Stomach (tissue), 8 donors: ENCODE measurements at regions not wholly inside any gene's neighbourhood (a gene's known extent, or its start where the extent isn't known, plus 50 kb on each side); places are given as distances from the start of the nearest gene placed in this dataset.
A peak's percentile ranks its signal among the peaks of the same experiment; 100 is the strongest.

ENCODE experiments used
- DNase-seq, 2 donors: peaks; one replicate each; pipeline versions ENCODE4 v3.0.0 to v3.0.0-alpha.2; 2013 to 2019
- H3K27ac ChIP-seq, 5 donors: fragments of 200-600 bp in 4 of 5; sonication (generic) in 4 of 5; one replicate each; pipeline ENCODE4 v1.5.1; 2013 to 2019; ENCODE audit warnings: mild to moderate bottlenecking in 1 of 5, moderate library complexity in 1 of 5
- H3K27me3 ChIP-seq, 3 donors: fragments of 200-600 bp; sonication (generic); one replicate each; pipeline ENCODE4 v1.5.1; 2017 to 2019; ENCODE audit warnings: mixed run types in 1 of 3
- H3K36me3 ChIP-seq, 4 donors: fragments of 200-600 bp; sonication (generic); 1 replicate in 3 of 4; 2 replicates in 1 of 4; pipeline ENCODE4 v1.5.1; 2016 to 2019
- H3K4me1 ChIP-seq, 4 donors: fragments of 200-600 bp; sonication (generic); one replicate each; pipeline ENCODE4 v1.5.1; 2016 to 2019
- H3K4me3 ChIP-seq, 4 donors: fragments of 200-600 bp; sonication (generic) in 3 of 4; one replicate each; pipeline ENCODE4 v1.5.1; 2016 to 2019; ENCODE audit warnings: mild to moderate bottlenecking in 1 of 4
- H3K9me3 ChIP-seq, 4 donors: fragments of 200-600 bp; sonication (generic); one replicate each; pipeline ENCODE4 v1.5.1; 2016 to 2019
- EP300 ChIP-seq: sonication (generic); formaldehyde crosslinking; IDR thresholded peaks from one replicate; pipeline ENCODE4 v1.6.1; 2017; ENCODE audit warnings: antibody characterized with exemption
- POLR2A ChIP-seq, 4 donors: fragments of 450-650 bp; IDR thresholded peaks; one replicate each; pipeline ENCODE4 v1.6.1; 2016; ENCODE audit warnings: antibody characterized with exemption in 4 of 4, control low read depth in 2 of 4, mild to moderate bottlenecking in 1 of 4, moderate library complexity in 1 of 4
- POLR2AphosphoS5 ChIP-seq, 3 donors: sonication (generic); formaldehyde crosslinking; IDR thresholded peaks; one replicate each; pipeline ENCODE4 v1.6.1; 2016; ENCODE audit warnings: antibody characterized with exemption in 3 of 3
- WGBS, 5 donors: extraction: QIAGEN DNeasy Blood & Tissue Kit in 3 of 5; methylation state at CpG; one replicate each; pipeline versions ENCODE4 v1.1.5 to v1.1.7; 2013 to 2018; 5-methylcytosine and 5-hydroxymethylcytosine counted together
- intact Hi-C: fragments of 100-400 bp; cut with DNase I; formaldehyde crosslinking; loops from one replicate; pipeline ENCODE4 v1.15.1; 2023; ENCODE audit warnings: low total_unique reads
- TF ChIP-seq, protein P1 (sequence below), 7 experiments: fragments of 450-650 bp in 4 of 7; fragments of 200-600 bp in 3 of 7; sonication (generic) in 3 of 7; IDR thresholded peaks; one replicate each; pipeline ENCODE4 v1.5.1; 2016 to 2019; ENCODE audit warnings: antibody characterized with exemption in 7 of 7, control low read depth in 2 of 7, mild to moderate bottlenecking in 1 of 7
- donor health status: healthy with polysubstance abuse.
- donor health status: Bipolar disorder and iron deficiency.
- donor health status: healthy.

DNA sequence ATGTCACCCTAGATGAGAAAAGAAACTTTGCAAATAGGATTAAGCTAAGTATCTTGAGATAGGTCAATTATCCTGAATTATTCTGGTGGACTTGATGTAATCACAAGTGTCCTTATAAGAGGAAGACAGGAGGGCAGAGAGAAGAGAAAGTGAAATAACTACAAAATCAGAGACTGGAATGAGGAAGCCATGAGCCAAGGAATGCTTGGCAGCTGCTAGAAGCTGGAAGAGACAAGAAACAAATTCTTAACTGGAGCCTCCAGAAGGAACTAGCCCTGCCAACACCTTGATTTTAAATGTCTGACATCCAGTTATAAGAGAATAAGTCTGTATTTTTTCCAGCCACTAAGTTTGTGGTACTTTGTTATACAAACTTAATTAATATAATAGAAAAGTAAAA is 480.0 kb downstream of the NR2F1-AS1 start:
- no peaks in the 10 kb centered on the region for H3K9me3 ChIP-seq
- DNase-seq = no peak
- H3K27me3 ChIP-seq = no peaks in the 10 kb centered on the region
- intact Hi-C loops = no loop called here
- H3K36me3 ChIP-seq = no peaks in the 10 kb centered on the region
- TF ChIP-seq POLR2A (IDR thresholded peaks at IDR 0.05) (no peak), EP300 (no peak), POLR2AphosphoS5 (IDR thresholded peaks at IDR 0.05) (no peak)
- TF ChIP-seq, protein P1, sequence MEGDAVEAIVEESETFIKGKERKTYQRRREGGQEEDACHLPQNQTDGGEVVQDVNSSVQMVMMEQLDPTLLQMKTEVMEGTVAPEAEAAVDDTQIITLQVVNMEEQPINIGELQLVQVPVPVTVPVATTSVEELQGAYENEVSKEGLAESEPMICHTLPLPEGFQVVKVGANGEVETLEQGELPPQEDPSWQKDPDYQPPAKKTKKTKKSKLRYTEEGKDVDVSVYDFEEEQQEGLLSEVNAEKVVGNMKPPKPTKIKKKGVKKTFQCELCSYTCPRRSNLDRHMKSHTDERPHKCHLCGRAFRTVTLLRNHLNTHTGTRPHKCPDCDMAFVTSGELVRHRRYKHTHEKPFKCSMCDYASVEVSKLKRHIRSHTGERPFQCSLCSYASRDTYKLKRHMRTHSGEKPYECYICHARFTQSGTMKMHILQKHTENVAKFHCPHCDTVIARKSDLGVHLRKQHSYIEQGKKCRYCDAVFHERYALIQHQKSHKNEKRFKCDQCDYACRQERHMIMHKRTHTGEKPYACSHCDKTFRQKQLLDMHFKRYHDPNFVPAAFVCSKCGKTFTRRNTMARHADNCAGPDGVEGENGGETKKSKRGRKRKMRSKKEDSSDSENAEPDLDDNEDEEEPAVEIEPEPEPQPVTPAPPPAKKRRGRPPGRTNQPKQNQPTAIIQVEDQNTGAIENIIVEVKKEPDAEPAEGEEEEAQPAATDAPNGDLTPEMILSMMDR (IDR thresholded peaks at IDR 0.05) = no peak
- no peak overlapping the region for H3K27ac ChIP-seq
- H3K4me1 ChIP-seq = no peaks in the 10 kb centered on the region
- no peak overlapping the region for H3K4me3 ChIP-seq

DNA sequence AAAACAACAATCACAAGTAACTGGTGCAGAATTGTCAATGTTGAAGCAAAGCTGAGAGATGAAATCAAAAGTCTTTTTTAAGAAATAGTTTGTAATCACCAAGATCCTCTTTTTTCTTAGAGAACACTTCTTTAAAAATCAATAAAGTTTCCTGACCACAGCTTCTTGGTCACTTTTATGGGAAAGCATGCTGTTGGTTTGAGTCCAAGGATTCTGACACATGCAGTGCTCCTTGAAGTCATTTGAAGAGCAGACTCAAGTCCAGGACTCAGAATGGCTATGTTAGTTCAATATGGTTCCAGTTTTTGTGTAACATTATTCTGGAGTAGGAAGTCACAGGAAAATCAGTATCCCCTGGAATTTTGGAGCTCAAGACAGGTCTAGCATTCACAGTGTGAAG is 480.6 kb downstream of the NR2F1-AS1 start:
- intact Hi-C loops = no loop called here
- Histone ChIP-seq H3K27me3 (no peaks in the 10 kb centered on the region), H3K9me3 (no peaks in the 10 kb centered on the region), H3K27ac (no peak overlapping the region), H3K4me1 (no peaks in the 10 kb centered on the region), H3K4me3 (no peak overlapping the region), H3K36me3 (no peaks in the 10 kb centered on the region)
- no peak for DNase-seq
- TF ChIP-seq POLR2AphosphoS5 (IDR thresholded peaks at IDR 0.05) = no peak

DNA sequence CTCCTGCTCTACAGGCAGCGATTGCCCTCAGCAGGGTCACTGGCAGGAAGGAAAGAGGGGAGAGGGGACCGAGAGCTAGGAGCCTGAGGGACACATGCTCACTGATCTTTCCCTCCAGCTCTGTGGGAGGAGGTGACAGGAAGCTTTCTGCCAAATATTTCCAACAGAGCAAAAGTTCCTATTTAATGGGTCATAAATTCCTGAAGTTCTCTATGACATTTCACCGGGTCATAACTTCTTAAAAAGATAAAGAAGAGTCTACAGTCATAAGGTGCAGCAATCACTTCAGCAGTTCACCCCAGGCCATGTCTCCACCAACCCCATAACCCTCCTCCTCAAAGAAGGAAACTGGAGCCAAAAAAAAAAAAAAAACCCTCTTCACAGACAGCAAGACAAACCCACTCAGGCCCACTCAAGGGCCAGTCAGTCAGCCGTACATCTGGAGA is 481.1 kb downstream of the NR2F1-AS1 start:
- H3K9me3 ChIP-seq = no peaks in the 10 kb centered on the region
- intact Hi-C loops = no loop called here
- 63 to 71% (median 71%) methylated on average over 4 of the region's 4 CpGs for WGBS, 5 donors
- H3K4me3 ChIP-seq = no peak overlapping the region
- no peaks in the 10 kb centered on the region for H3K27me3 ChIP-seq
- DNase-seq = no peak
- H3K27ac ChIP-seq = no peak overlapping the region
- no peaks in the 10 kb centered on the region for H3K36me3 ChIP-seq
- H3K4me1 ChIP-seq = no peaks in the 10 kb centered on the region
- TF ChIP-seq POLR2A (IDR thresholded peaks at IDR 0.05) (no peak), POLR2AphosphoS5 (IDR thresholded peaks at IDR 0.05) (no peak), EP300 (no peak)
- TF ChIP-seq, protein P1 (IDR thresholded peaks at IDR 0.05) = no peak

DNA sequence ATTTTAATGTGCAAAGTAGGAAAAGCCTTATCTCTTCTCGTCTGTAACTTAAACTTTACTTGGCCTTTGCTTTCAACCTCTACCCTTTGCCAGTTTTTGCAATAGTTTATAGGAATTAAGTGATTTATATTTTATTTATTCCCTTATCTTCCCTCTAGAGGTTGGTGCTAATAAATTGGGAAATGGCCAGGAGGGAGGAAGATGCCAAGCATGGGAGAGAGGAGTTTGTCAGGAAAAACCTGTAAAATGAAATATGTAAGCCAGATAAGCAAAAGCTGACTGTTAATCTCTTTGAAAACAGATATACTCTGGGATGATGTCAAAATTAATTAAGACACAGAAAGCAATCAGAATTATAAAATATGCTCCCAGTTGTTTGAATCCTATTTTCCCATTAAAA is 484.5 kb downstream of the NR2F1-AS1 start:
- no peak for DNase-seq
- H3K36me3 ChIP-seq = no peaks in the 10 kb centered on the region
- 36 to 61% (median 46%) methylated on average over 1 of the region's 1 CpG for WGBS, 5 donors
- no peak overlapping the region for H3K4me3 ChIP-seq
- no peaks in the 10 kb centered on the region for H3K9me3 ChIP-seq
- no peaks in the 10 kb centered on the region for H3K4me1 ChIP-seq
- no peak for TF ChIP-seq EP300
- no peak for TF ChIP-seq POLR2AphosphoS5 (IDR thresholded peaks at IDR 0.05)
- TF ChIP-seq, protein P1 (IDR thresholded peaks at IDR 0.05) = no peak
- H3K27ac ChIP-seq = no peak overlapping the region
- intact Hi-C loops = no loop called here
- H3K27me3 ChIP-seq = no peaks in the 10 kb centered on the region

DNA sequence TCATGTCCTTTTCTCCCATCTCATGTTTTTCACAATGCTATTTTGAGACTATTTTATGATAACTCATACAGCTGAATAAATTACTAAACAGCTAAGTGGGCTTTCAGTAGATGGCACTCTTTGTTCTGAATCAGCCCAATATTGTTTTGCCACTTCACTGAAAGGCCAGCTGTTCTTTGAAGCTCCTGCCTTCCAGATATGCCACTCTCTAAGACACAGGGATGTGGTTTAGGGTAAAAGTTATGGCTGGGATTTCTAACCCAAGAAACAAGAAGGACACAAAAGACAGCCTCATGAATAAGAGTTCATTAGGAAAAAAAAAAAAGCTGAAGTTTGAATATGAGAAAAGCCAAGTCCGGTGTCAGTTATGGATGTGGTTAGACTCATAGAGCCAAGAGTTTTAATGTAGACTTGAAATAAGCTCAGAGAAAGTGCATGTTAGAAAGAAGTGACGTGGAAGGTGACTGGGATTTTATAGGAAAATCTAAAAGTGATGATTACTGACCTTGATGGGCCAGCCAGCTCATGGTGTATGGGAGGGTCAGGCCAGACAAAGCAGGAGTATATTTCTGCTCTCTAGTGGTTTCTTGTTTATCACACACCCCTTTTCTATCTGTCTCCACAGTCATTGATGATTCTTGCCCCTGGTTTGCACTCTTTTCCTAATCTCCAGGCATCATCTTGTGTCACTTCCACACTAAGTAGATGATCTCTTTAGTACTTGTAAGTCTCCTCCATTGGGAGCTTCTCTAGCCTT is 488.5 kb downstream of the NR2F1-AS1 start:
- no peak overlapping the region for H3K27ac ChIP-seq
- WGBS, 5 donors = 62 to 73% (median 69%) methylated on average over 2 of the region's 2 CpGs
- intact Hi-C loops = no loop called here
- no peaks in the 10 kb centered on the region for H3K36me3 ChIP-seq
- TF ChIP-seq, protein P1 (IDR thresholded peaks at IDR 0.05) = no peak
- TF ChIP-seq EP300 (no peak), POLR2A (IDR thresholded peaks at IDR 0.05) (no peak), POLR2AphosphoS5 (IDR thresholded peaks at IDR 0.05) (no peak)
- no peaks in the 10 kb centered on the region for H3K27me3 ChIP-seq
- H3K4me1 ChIP-seq = no peaks in the 10 kb centered on the region
- H3K9me3 ChIP-seq = no peaks in the 10 kb centered on the region
- H3K4me3 ChIP-seq = no peak overlapping the region
- peak in 1 of 2 donors; percentile 22 for DNase-seq
